OCI-LY7 (cell line): ENCODE measurements at regions not wholly inside any gene's neighbourhood (a gene's known extent, or its start where the extent isn't known, plus 50 kb on each side); places are given as distances from the start of the nearest gene placed in this dataset.

Experiments used
- BruUV-seq: library from RNA; stranded (reverse); fragments of 400-500 nt; replicated peaks from 2 replicates; lab custom pipeline; 2021; lab: Mats Ljungman, UMichigan
- CTCF ChIA-PET: fragments of 300-600 bp; sonication (Branson Sonifier 250); formaldehyde crosslinking; loops from one replicate; lab custom pipeline; 2022; ENCODE audit warnings: antibody characterized with exemption; ENCODE audit not compliant: unreplicated experiment; lab: Charles Lee
- POLR2A ChIA-PET: fragments of 300-600 bp; sonication (Branson Sonifier 250); formaldehyde crosslinking; loops from one replicate; lab custom pipeline; 2022; ENCODE audit warnings: antibody characterized with exemption; lab: Charles Lee
- DNase-seq: peaks from one replicate; pipeline ENCODE4 v3.0.0-alpha.2; 2015; ENCODE audit warnings: low spot score
- H2AFZ ChIP-seq: fragments of 200-600 bp; sonication (generic), shearing (Covaris generic); 2 replicates; pipeline ENCODE4 v1.6.1; 2014; ENCODE audit warnings: mild to moderate bottlenecking, antibody characterized with exemption, low read length, moderate library complexity
- H3K27ac ChIP-seq: fragments of 200-600 bp; sonication (generic); 2 replicates; pipeline ENCODE4 v1.5.1; 2014; ENCODE audit warnings: mixed run types, low read depth, mild to moderate bottlenecking, moderate library complexity, low read length, inconsistent platforms; ENCODE audit not compliant: poor library complexity, severe bottlenecking
- H3K36me3 ChIP-seq: fragments of 200-600 bp; sonication (generic); 2 replicates; pipeline ENCODE4 v1.6.1; 2014; ENCODE audit warnings: mild to moderate bottlenecking, antibody characterized with exemption, low read length, moderate library complexity, mixed read lengths; ENCODE audit not compliant: insufficient read depth
- H3K4me1 ChIP-seq: fragments of 200-600 bp; sonication (generic); 2 replicates; pipeline ENCODE4 v1.5.1; 2014; ENCODE audit warnings: mild to moderate bottlenecking, low read length; ENCODE audit not compliant: insufficient read depth, poor library complexity, severe bottlenecking
- H3K4me2 ChIP-seq: fragments of 200-600 bp; sonication (generic); 2 replicates; pipeline ENCODE4 v1.6.1; 2014; ENCODE audit warnings: mild to moderate bottlenecking, low read length
- H3K4me3 ChIP-seq: fragments of 200-600 bp; sonication (generic); 2 replicates; pipeline ENCODE4 v1.5.1; 2014; ENCODE audit warnings: mild to moderate bottlenecking, low read depth, low read length; ENCODE audit not compliant: poor library complexity, severe bottlenecking
- H3K79me2 ChIP-seq: fragments of 200-600 bp; sonication (generic); 2 replicates; pipeline ENCODE4 v1.6.1; 2016; ENCODE audit warnings: low read depth, mild to moderate bottlenecking, low read length, moderate library complexity, mixed read lengths; ENCODE audit not compliant: insufficient read depth
- H3K9me2 ChIP-seq: fragments of 200-600 bp; sonication (generic); 2 replicates; pipeline ENCODE4 v1.6.1; 2016; ENCODE audit warnings: mild to moderate bottlenecking, low read length, mixed read lengths; ENCODE audit not compliant: insufficient read depth
- H3K9me3 ChIP-seq: fragments of 200-600 bp; sonication (generic); 2 replicates; pipeline ENCODE4 v1.6.1; 2014; ENCODE audit warnings: mild to moderate bottlenecking, mixed run types, low read length, mixed read lengths
- H4K20me1 ChIP-seq: fragments of 200-600 bp; sonication (generic); 2 replicates; pipeline ENCODE4 v1.6.1; 2014; ENCODE audit warnings: mild to moderate bottlenecking, antibody characterized with exemption, low read length, moderate library complexity, mixed read lengths; ENCODE audit not compliant: insufficient read depth
- CTCF ChIP-seq: fragments of 200-600 bp; sonication (generic); conservative IDR thresholded peaks from 2 replicates; pipeline ENCODE4 v1.5.1; 2014; ENCODE audit warnings: mild to moderate bottlenecking, antibody characterized with exemption, low read length, moderate library complexity, mixed read lengths
- EZH2phosphoT487 ChIP-seq: fragments of 200-600 bp; sonication (generic); IDR thresholded peaks from 2 replicates; pipeline ENCODE4 v1.6.1; 2018; ENCODE audit warnings: low read depth, borderline replicate concordance, mild to moderate bottlenecking, mixed run types, antibody characterized with exemption, low read length, moderate library complexity, mixed read lengths
- intact Hi-C: fragments of 100-400 bp; cut with micrococcal nuclease; formaldehyde crosslinking; loops from one replicate; pipeline ENCODE4 v1.10.0; 2022; ENCODE audit not compliant: unreplicated experiment

GRCh38 chr12:47385653-47386052, 305.9 kb upstream of the AMIGO2 start:
- POLR2A ChIA-PET: no interaction called here
- CTCF ChIA-PET: no interaction called here
- H4K20me1 ChIP-seq: no peaks in the 10 kb centered on the region

GRCh38 chr12:47383942-47384341, 304.2 kb upstream of the AMIGO2 start:
- Histone ChIP-seq H3K4me3 (no peak overlapping the region), H3K27ac (no peak overlapping the region), H4K20me1 (no peaks in the 10 kb centered on the region), H3K79me2 (no peaks in the 10 kb centered on the region), H3K9me2 (no peaks in the 10 kb centered on the region), H3K9me3 (no peaks in the 10 kb centered on the region), H2AFZ (no peak overlapping the region), H3K4me1 (peaks cover 6% of the 10 kb centered on the region), H3K36me3 (no peaks in the 10 kb centered on the region), H3K4me2 (no peak overlapping the region; the same call in 1 of the 2 replicates)
- no TSS peak for BruUV-seq
- no peak for DNase-seq
- intact Hi-C loops: loop anchor here (1.0 kb wide), 1 partner anchor 12 kb away; no protein-coding TSS in a partner anchor
- TF ChIP-seq CTCF (no peak), EZH2phosphoT487 (no peak)
- ChIA-PET POLR2A (interaction anchor here (0.9 to 1.5 kb wide), 4 partner anchors 14 to 141 kb away, joined by 3 to 4 read pairs (median 3); no protein-coding TSS in a partner anchor), CTCF (no interaction called here)

More at GRCh38 chr12:47385653-47386052, 305.9 kb upstream of the AMIGO2 start:
- Histone ChIP-seq H3K36me3 (no peaks in the 10 kb centered on the region), H3K9me2 (no peaks in the 10 kb centered on the region), H3K79me2 (no peaks in the 10 kb centered on the region), H3K4me3 (no peak overlapping the region), H3K9me3 (no peaks in the 10 kb centered on the region), H3K4me1 (peaks cover 6% of the 10 kb centered on the region), H2AFZ (no peak overlapping the region), H3K4me2 (no peak overlapping the region), H3K27ac (no peak overlapping the region)
- intact Hi-C loops: no loop called here
- TF ChIP-seq CTCF (no peak), EZH2phosphoT487 (no peak)
- DNase-seq: no peak
- no TSS peak for BruUV-seq

GRCh38 chr12:47382305-47382704, 302.5 kb upstream of the AMIGO2 start:
- intact Hi-C loops: no loop called here
- no peak overlapping the region for H3K27ac ChIP-seq
- no peaks in the 10 kb centered on the region for H3K9me2 ChIP-seq
- H4K20me1 ChIP-seq: no peaks in the 10 kb centered on the region
- no peak overlapping the region for H3K4me2 ChIP-seq
- CTCF ChIA-PET: no interaction called here
- peak; percentile 11 for DNase-seq
- POLR2A ChIA-PET: interaction anchor here (0.7 to 1.2 kb wide), 2 partner anchors 8 to 1282 kb away, joined by 3 to 4 read pairs; no protein-coding TSS in a partner anchor
- no TSS peak for BruUV-seq
- H3K4me3 ChIP-seq: no peak overlapping the region
- H3K36me3 ChIP-seq: no peaks in the 10 kb centered on the region
- 0 out of 2 replicates have a peak overlapping the region, but pooled peaks have one; percentile 5 for H2AFZ ChIP-seq
- peaks cover 6% of the 10 kb centered on the region for H3K4me1 ChIP-seq
- TF ChIP-seq CTCF (peak; percentile 57), EZH2phosphoT487 (no peak)
- H3K79me2 ChIP-seq: no peaks in the 10 kb centered on the region
- H3K9me3 ChIP-seq: no peaks in the 10 kb centered on the region
